NCI-H2196 (cell line): ENCODE measurements at regions not wholly inside any gene's neighbourhood (a gene's known extent, or its start where the extent isn't known, plus 50 kb on each side); places are given as distances from the start of the nearest gene placed in this dataset.

Experiments
- DNase-seq: peaks from one replicate; lab custom pipeline; 2025; ENCODE audit not compliant: unreplicated experiment; lab: John Stamatoyannopoulos, UW

GRCh38 chr6:156027248-156027626 is 571.6 kb upstream of the NOX3 start:
- no peak for DNase-seq

- DNase-seq: no peak
Observed at GRCh38 chr6:156026486-156027247, 571.0 kb upstream of the NOX3 start.

GRCh38 chr6:156024339-156024738 is 568.7 kb upstream of the NOX3 start:
- no peak for DNase-seq

- no peak for DNase-seq
Observed at GRCh38 chr6:156021746-156022396, 566.2 kb upstream of the NOX3 start.

GRCh38 chr6:156017838-156018237 is 562.2 kb upstream of the NOX3 start:
- DNase-seq: no peak

- DNase-seq: no peak
Observed at GRCh38 chr6:156016186-156016976, 560.7 kb upstream of the NOX3 start.

- no peak for DNase-seq
Observed at GRCh38 chr6:156013155-156013554, 557.5 kb upstream of the NOX3 start.

- no peak for DNase-seq
Observed at GRCh38 chr6:156009656-156010055, 554.0 kb upstream of the NOX3 start.

GRCh38 chr6:156004796-156005195 is 549.2 kb upstream of the NOX3 start:
- DNase-seq: no peak

- DNase-seq: no peak
Observed at GRCh38 chr6:155996151-155996550, 540.5 kb upstream of the NOX3 start.

- DNase-seq: no peak
Observed at GRCh38 chr6:155995281-155995680, 539.6 kb upstream of the NOX3 start.

GRCh38 chr6:155994086-155994485 is 538.4 kb upstream of the NOX3 start:
- no peak for DNase-seq

- no peak for DNase-seq
Observed at GRCh38 chr6:155993240-155993639, 537.6 kb upstream of the NOX3 start.

- DNase-seq: no peak
Observed at GRCh38 chr6:155985660-155986138, 530.1 kb upstream of the NOX3 start.

- no peak for DNase-seq
Observed at GRCh38 chr6:155980768-155981079, 525.1 kb upstream of the NOX3 start.

GRCh38 chr6:155980014-155980767 is 524.6 kb upstream of the NOX3 start:
- no peak for DNase-seq

GRCh38 chr6:155975506-155975905 is 519.9 kb upstream of the NOX3 start:
- DNase-seq: no peak

GRCh38 chr6:155974811-155975323 is 519.2 kb upstream of the NOX3 start:
- no peak for DNase-seq

- no peak for DNase-seq
Observed at GRCh38 chr6:155974359-155974758, 518.7 kb upstream of the NOX3 start.

- no peak for DNase-seq
Observed at GRCh38 chr6:155970876-155971708, 515.5 kb upstream of the NOX3 start.
